ENCODE measurements at regions not wholly inside any gene's neighbourhood (a gene's known extent, or its start where the extent isn't known, plus 50 kb on each side); places are given as distances from the start of the nearest gene placed in this dataset.

DNA sequence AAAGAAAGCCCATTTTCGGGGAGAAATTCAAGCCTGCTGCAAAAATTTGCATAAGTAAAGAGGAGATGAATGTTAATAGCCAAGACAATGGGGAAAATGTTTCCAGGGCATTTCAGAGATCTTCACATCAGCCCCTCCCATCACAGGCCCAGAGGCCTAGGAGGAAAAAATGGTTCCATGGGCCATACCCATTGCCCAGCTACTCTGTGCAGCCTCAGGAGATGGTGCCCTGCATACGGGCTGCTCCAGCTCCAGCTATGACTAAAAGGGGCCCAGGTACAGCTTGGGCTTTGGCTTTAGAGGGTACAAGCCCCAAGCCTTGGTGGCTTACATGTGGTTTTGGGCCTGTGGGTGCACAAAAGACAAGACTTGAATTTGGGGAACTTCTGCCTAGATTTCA lies 168.0 kb upstream of the DIPK2B start:
- Mint-ChIP-seq H3K36me3 (ENCODE audit: insufficient read depth in 1 of 3, low read depth in 3 of 3) (peaks cover 19 to 33% (median 32%) of the 10 kb centered on the region in 3 experiments), H3K9me3 (peaks cover 86 to 92% of the 10 kb centered on the region in 2 experiments), H3K4me3 (no peak overlapping the region), H3K27ac (no peak overlapping the region), H3K4me1 (no peaks in the 10 kb centered on the region), H3K27me3 (ENCODE audit: low read depth) (no peaks in the 10 kb centered on the region)
- Histone ChIP-seq H3K56ac (ENCODE audit: insufficient read length, low read depth, low read length) (no peak overlapping the region), H2BK12ac (ENCODE audit: insufficient read length, low read depth, low read length) (no peak overlapping the region), H4K8ac (replicated peaks; ENCODE audit: insufficient read length, low read depth, low read length) (no peak overlapping the region), H3K79me1 (ENCODE audit: insufficient read depth, low read depth, low read length, poor library complexity, severe bottlenecking) (no peaks in the 10 kb centered on the region), H2BK20ac (ENCODE audit: low read depth, low read length, poor library complexity, severe bottlenecking) (no peak overlapping the region), H3K9me3 (ENCODE audit: control insufficient read depth, low read depth, low read length) (peaks cover 40% of the 10 kb centered on the region), H3T11ph (ENCODE audit: low read length) (no peak overlapping the region), H3K23ac (ENCODE audit: insufficient read length, low read depth, low read length) (no peak overlapping the region), H4K91ac (ENCODE audit: insufficient read length, low read depth, low read length) (no peak overlapping the region), H2BK120ac (ENCODE audit: low read depth, low read length, poor library complexity, severe bottlenecking) (no peak overlapping the region), H3K4me1 (ENCODE audit: insufficient read depth, low read length) (no peaks in the 10 kb centered on the region), H3K27ac (ENCODE audit: insufficient read length, low read depth, low read length) (no peak overlapping the region), H4K20me1 (ENCODE audit: control insufficient read depth, insufficient read depth, insufficient read length) (no peaks in the 10 kb centered on the region), H3K4ac (ENCODE audit: low read depth, low read length) (no peak overlapping the region), H3K23me2 (ENCODE audit: insufficient read length, low read depth, low read length, poor library complexity, severe bottlenecking) (no peaks in the 10 kb centered on the region), H2BK15ac (ENCODE audit: low read depth, low read length) (no peak overlapping the region), H3K79me2 (ENCODE audit: insufficient read depth, low read length) (no peaks in the 10 kb centered on the region), H3K9ac (ENCODE audit: extremely low read depth, insufficient read length, low read length) (no peak overlapping the region), H2AK5ac (ENCODE audit: insufficient read length, low read length) (no peak overlapping the region), H4K5ac (ENCODE audit: insufficient read length, low read depth, low read length) (no peak overlapping the region), H2AFZ (ENCODE audit: low read length) (no peak overlapping the region), H3K14ac (ENCODE audit: insufficient read depth, low read length) (no peak overlapping the region), H2BK5ac (ENCODE audit: insufficient read length, low read length) (no peak overlapping the region), H3K4me2 (ENCODE audit: insufficient read depth, insufficient read length, low read length) (no peak overlapping the region), H3K18ac (ENCODE audit: insufficient read length, low read depth, low read length) (no peak overlapping the region), H3K27me3 (ENCODE audit: insufficient read depth, low read length) (no peaks in the 10 kb centered on the region)
- TF ChIP-seq, protein P1, sequence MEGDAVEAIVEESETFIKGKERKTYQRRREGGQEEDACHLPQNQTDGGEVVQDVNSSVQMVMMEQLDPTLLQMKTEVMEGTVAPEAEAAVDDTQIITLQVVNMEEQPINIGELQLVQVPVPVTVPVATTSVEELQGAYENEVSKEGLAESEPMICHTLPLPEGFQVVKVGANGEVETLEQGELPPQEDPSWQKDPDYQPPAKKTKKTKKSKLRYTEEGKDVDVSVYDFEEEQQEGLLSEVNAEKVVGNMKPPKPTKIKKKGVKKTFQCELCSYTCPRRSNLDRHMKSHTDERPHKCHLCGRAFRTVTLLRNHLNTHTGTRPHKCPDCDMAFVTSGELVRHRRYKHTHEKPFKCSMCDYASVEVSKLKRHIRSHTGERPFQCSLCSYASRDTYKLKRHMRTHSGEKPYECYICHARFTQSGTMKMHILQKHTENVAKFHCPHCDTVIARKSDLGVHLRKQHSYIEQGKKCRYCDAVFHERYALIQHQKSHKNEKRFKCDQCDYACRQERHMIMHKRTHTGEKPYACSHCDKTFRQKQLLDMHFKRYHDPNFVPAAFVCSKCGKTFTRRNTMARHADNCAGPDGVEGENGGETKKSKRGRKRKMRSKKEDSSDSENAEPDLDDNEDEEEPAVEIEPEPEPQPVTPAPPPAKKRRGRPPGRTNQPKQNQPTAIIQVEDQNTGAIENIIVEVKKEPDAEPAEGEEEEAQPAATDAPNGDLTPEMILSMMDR (conservative IDR thresholded peaks at IDR 0.05) = no peak
- no peak for DNase-seq
- WGBS (ENCODE audit: extremely low coverage, insufficient read length, low lambda C conversion rate) = no CpG with 5 or more reads among the region's 2 CpGs
